GM12873 (cell line): ENCODE measurements at regions not wholly inside any gene's neighbourhood (a gene's known extent, or its start where the extent isn't known, plus 50 kb on each side); places are given as distances from the start of the nearest gene placed in this dataset.

Source experiments
- TF ChIP-seq, protein P1 (sequence below): IDR thresholded peaks from 2 replicates; pipeline ENCODE4 v1.5.1; 2012; ENCODE audit warnings: low read depth, mild to moderate bottlenecking, moderate library complexity, low read length, control low read depth; ENCODE audit not compliant: insufficient read depth; ENCODE audit errors: missing control alignments

DNA sequence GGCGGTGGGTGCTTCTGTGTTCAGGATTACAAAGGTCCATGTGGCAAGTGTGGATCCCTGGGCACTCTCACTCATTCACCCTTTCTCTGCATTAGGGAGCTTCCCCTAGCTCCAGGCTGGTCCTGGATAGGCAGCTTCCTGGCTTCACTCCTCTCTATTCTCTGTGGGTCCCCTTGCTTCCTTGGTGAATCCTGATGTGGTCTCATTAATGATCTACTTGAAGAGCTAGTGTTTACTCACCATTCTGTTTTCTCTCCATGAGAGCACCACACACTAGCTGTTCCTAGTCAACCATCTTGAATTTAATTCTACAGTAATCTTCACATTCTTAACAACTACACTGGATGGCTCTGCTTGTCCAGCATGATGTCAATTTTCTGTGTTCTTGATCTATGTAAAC, 90.0 kb upstream of the PLPPR1 start:
- TF ChIP-seq, protein P1, sequence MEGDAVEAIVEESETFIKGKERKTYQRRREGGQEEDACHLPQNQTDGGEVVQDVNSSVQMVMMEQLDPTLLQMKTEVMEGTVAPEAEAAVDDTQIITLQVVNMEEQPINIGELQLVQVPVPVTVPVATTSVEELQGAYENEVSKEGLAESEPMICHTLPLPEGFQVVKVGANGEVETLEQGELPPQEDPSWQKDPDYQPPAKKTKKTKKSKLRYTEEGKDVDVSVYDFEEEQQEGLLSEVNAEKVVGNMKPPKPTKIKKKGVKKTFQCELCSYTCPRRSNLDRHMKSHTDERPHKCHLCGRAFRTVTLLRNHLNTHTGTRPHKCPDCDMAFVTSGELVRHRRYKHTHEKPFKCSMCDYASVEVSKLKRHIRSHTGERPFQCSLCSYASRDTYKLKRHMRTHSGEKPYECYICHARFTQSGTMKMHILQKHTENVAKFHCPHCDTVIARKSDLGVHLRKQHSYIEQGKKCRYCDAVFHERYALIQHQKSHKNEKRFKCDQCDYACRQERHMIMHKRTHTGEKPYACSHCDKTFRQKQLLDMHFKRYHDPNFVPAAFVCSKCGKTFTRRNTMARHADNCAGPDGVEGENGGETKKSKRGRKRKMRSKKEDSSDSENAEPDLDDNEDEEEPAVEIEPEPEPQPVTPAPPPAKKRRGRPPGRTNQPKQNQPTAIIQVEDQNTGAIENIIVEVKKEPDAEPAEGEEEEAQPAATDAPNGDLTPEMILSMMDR = no peak

DNA sequence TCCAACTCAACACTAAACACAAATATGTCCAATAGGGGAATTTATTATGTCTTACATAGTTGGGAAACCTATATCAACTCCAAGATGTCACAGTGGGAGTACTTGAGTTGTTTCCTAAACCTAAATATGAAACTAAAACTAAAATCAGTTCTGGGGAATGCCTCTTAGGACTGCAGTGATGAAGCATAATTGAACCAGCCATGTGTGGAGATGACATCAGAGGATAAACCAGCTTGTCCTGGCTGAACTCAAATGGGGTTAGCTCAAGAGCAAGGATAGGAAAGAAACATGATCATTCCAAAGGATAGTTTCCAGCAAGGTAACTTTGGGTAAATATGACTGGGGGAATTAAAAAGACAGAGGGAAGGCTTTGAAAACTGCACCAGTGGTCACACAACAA, 88.9 kb upstream of the PLPPR1 start:
- TF ChIP-seq, protein P1 = no peak

DNA sequence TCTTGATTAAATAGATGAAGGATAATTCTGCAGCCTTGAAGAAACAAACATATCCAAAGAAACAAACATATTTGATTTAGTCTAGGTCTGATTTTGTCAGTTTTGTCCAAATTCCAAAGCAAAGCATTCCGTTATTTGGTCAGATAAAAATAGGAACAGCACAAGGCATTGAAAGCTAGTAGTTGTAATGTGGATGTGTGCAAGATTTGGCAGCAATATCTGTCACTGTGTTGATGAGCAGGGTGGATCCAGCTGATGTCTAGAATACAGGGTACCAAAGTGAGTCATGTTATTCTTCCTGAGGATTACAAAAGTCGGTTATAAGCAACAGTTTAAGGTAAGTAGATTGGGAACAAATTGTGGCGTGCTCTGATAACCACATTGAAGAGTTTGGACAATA, 69.3 kb upstream of the PLPPR1 start:
- TF ChIP-seq, protein P1 = no peak
